ENCODE measurements at regions not wholly inside any gene's neighbourhood (a gene's known extent, or its start where the extent isn't known, plus 50 kb on each side); places are given as distances from the start of the nearest gene placed in this dataset.

- TF ChIP-seq KDM1A (IDR thresholded peaks at IDR 0.05): no peak
- TF ChIP-seq SMAD2 (IDR thresholded peaks at IDR 0.05; ENCODE audit: low read depth, low read length): no peak
- TF ChIP-seq ZNF655 (CRISPR knock-in tag; IDR thresholded peaks at IDR 0.05): no peak
- TF ChIP-seq ZFPM2 (CRISPR knock-in tag; IDR thresholded peaks at IDR 0.05): no peak
- TF ChIP-seq CTCF (IDR thresholded peaks at IDR 0.05 in 2 of 3, conservative IDR thresholded peaks at IDR 0.05 in 1 of 3; ENCODE audit: insufficient read depth in 2 of 3, low read depth in 1 of 3, low read length in 3 of 3): no peak
- no peak for TF ChIP-seq ARNT (IDR thresholded peaks at IDR 0.05)
Measured at GRCh38 chr13:107866032-107866940, 349.1 kb downstream of the LIG4 start.

All from K562 (cell line).